NOMO-1 treated with dmso at 0.1 percent for 144 hours (cell line): ENCODE measurements at regions not wholly inside any gene's neighbourhood (a gene's known extent, or its start where the extent isn't known, plus 50 kb on each side); places are given as distances from the start of the nearest gene placed in this dataset.

Source experiments
- DNase-seq: peaks from one replicate; lab custom pipeline; 2025; ENCODE audit not compliant: unreplicated experiment; lab: John Stamatoyannopoulos, UW

- no peak for DNase-seq
Measured at GRCh38 chr20:58162986-58163385, 65.5 kb downstream of the ANKRD60 start.

- DNase-seq: no peak
Measured at GRCh38 chr20:58161192-58161591, 67.3 kb downstream of the ANKRD60 start.

GRCh38 chr20:58160451-58161061 lies 67.9 kb downstream of the ANKRD60 start:
- DNase-seq: no peak

GRCh38 chr20:58155148-58155925 lies 73.1 kb downstream of the ANKRD60 start:
- DNase-seq: no peak

GRCh38 chr20:58154113-58154512 lies 74.3 kb downstream of the ANKRD60 start:
- no peak for DNase-seq

- DNase-seq: no peak
Measured at GRCh38 chr20:58153121-58153520, 75.3 kb downstream of the ANKRD60 start.

- DNase-seq: no peak
Measured at GRCh38 chr20:58150772-58151171, 77.7 kb downstream of the ANKRD60 start.

GRCh38 chr20:58149437-58150091 lies 78.9 kb downstream of the ANKRD60 start:
- no peak for DNase-seq

- DNase-seq: no peak
Measured at GRCh38 chr20:58148891-58149290, 79.6 kb downstream of the ANKRD60 start.

GRCh38 chr20:58147628-58148370 lies 80.7 kb downstream of the ANKRD60 start:
- no peak for DNase-seq

GRCh38 chr20:58146746-58147140 lies 81.7 kb downstream of the ANKRD60 start:
- DNase-seq: no peak

GRCh38 chr20:58146081-58146745 lies 82.2 kb downstream of the ANKRD60 start:
- DNase-seq: no peak

- DNase-seq: no peak
Measured at GRCh38 chr20:58145506-58146080, 82.9 kb downstream of the ANKRD60 start.

GRCh38 chr20:58144096-58144495 lies 84.4 kb downstream of the ANKRD60 start:
- DNase-seq: no peak

GRCh38 chr20:58143531-58143930 lies 84.9 kb downstream of the ANKRD60 start:
- no peak for DNase-seq

- DNase-seq: no peak
Measured at GRCh38 chr20:58142843-58143185, 85.6 kb downstream of the ANKRD60 start.

- no peak for DNase-seq
Measured at GRCh38 chr20:58141971-58142842, 86.2 kb downstream of the ANKRD60 start.

- DNase-seq: no peak
Measured at GRCh38 chr20:58141496-58141895, 87.0 kb downstream of the ANKRD60 start.

GRCh38 chr20:58140787-58141425 lies 87.5 kb downstream of the ANKRD60 start:
- DNase-seq: no peak
